ENCODE measurements at regions not wholly inside any gene's neighbourhood (a gene's known extent, or its start where the extent isn't known, plus 50 kb on each side); places are given as distances from the start of the nearest gene placed in this dataset.

DNA sequence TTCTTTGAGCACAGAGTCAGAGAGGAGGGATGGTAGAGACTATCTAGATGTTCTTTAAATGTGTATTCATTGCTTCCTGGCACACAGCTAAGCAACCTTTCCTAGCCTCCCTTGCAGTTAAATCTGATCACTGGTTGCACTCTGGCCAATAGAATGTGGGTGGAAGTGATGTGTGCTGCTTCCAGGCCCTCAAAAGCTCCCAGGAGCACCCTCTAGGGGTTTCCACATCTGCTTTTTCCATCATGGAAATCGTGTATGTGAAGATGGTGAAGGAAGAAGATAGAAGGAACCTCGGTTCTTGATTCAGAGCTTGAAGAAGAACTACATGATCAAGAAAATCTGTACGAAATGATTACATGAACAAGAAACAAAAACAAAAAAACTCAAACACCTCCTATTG is 149.8 kb upstream of the JAG1 start:
- no peaks in the 10 kb centered on the region for H3K4me1 ChIP-seq
- WGBS, 2 donors, result 89% methylated on average over 3 of the region's 3 CpGs
- TF ChIP-seq EP300 (IDR thresholded peaks at IDR 0.05) (no peak), POLR2AphosphoS5 (IDR thresholded peaks at IDR 0.05) (no peak), POLR2A (IDR thresholded peaks at IDR 0.05) (no peak)
- TF ChIP-seq, protein P1, sequence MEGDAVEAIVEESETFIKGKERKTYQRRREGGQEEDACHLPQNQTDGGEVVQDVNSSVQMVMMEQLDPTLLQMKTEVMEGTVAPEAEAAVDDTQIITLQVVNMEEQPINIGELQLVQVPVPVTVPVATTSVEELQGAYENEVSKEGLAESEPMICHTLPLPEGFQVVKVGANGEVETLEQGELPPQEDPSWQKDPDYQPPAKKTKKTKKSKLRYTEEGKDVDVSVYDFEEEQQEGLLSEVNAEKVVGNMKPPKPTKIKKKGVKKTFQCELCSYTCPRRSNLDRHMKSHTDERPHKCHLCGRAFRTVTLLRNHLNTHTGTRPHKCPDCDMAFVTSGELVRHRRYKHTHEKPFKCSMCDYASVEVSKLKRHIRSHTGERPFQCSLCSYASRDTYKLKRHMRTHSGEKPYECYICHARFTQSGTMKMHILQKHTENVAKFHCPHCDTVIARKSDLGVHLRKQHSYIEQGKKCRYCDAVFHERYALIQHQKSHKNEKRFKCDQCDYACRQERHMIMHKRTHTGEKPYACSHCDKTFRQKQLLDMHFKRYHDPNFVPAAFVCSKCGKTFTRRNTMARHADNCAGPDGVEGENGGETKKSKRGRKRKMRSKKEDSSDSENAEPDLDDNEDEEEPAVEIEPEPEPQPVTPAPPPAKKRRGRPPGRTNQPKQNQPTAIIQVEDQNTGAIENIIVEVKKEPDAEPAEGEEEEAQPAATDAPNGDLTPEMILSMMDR (IDR thresholded peaks at IDR 0.05), result no peak

DNA sequence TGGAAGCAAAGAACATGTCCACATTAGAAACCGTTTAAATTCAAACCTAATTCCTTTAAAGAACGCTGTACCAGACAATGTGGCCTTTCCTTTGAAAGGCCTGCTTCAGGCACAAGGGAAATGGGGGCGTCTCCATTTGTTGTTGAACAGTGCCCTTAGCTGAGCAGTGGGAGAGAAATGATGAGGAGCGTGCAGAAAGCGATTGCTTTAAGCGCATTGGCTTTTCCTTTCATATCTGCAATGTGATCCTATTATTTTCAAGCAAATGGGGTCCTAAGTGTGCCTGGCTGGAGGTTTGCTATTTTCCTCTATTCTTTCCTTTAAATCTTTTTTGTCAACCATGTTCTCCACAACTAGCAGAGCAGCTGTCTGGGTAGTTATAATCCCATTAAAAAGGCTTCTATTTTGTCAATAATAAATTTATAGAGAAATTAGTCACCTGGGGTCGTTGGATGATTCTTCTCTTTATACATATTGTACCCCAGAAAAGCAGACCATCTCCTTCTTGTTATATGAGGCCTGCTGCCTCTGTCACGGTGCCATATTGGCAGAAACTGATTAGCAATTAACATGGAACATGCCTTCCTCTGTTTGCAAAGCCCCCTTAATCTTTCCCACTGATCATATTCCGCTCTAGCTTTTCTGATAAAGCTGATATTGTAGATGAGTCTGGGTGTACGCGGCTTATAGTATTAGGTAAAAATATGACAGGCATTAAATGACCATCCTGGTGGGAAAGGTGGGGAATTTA is 151.1 kb upstream of the JAG1 start:
- 87 to 88% methylated on average over 11 of the region's 11 CpGs for WGBS, 2 donors
- intact Hi-C loops (cut with DNase I), result no loop called here
- no peaks in the 10 kb centered on the region for H3K36me3 ChIP-seq
- H3K9me3 ChIP-seq, result no peaks in the 10 kb centered on the region
- DNase-seq, result no peak
- H3K27ac ChIP-seq, result no peak overlapping the region
- TF ChIP-seq POLR2A (IDR thresholded peaks at IDR 0.05) (no peak), EP300 (IDR thresholded peaks at IDR 0.05) (no peak), POLR2AphosphoS5 (IDR thresholded peaks at IDR 0.05) (no peak)
- TF ChIP-seq, protein P1 (IDR thresholded peaks at IDR 0.05), result no peak
- H3K4me1 ChIP-seq, result no peaks in the 10 kb centered on the region
- H3K4me3 ChIP-seq, result no peak overlapping the region
- no peaks in the 10 kb centered on the region for H3K27me3 ChIP-seq

More for the DNA sequence above, 149.8 kb upstream of the JAG1 start:
- H3K9me3 ChIP-seq, result no peaks in the 10 kb centered on the region
- H3K36me3 ChIP-seq, result no peaks in the 10 kb centered on the region
- intact Hi-C loops (cut with DNase I), result no loop called here
- no peak for DNase-seq
- no peaks in the 10 kb centered on the region for H3K27me3 ChIP-seq
- no peak overlapping the region for H3K27ac ChIP-seq
- no peak overlapping the region for H3K4me3 ChIP-seq

DNA sequence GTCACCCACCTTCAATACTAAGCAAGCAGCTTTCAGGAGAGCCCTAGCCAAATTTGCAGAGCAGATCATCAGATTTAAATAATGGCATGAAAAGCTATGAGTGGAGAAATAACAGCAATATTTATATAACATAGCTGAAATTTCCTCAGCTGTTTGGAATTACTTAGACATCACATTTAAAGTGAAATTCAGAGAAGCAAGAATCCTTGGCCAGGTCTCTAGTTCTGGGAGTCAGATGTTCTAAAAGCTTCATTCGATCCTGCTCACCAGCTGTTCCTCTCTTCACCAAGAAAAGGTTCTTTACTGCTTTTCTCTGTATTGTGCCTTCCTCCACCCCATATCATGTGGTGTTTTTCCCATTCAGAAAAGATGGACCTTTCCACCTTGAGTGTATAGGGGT is 152.3 kb upstream of the JAG1 start:
- no peak for DNase-seq
- intact Hi-C loops (cut with DNase I), result no loop called here
- no peak overlapping the region for H3K4me3 ChIP-seq
- H3K27ac ChIP-seq, result no peak overlapping the region
- no peak for TF ChIP-seq POLR2A (IDR thresholded peaks at IDR 0.05)
- no peak for TF ChIP-seq POLR2AphosphoS5 (IDR thresholded peaks at IDR 0.05)
- no peak for TF ChIP-seq EP300 (IDR thresholded peaks at IDR 0.05)
- TF ChIP-seq, protein P1 (IDR thresholded peaks at IDR 0.05), result no peak
- 74 to 91% methylated on average over 1 of the region's 1 CpG for WGBS, 2 donors
- H3K4me1 ChIP-seq, result no peaks in the 10 kb centered on the region
- H3K27me3 ChIP-seq, result no peaks in the 10 kb centered on the region
- no peaks in the 10 kb centered on the region for H3K9me3 ChIP-seq
- H3K36me3 ChIP-seq, result no peaks in the 10 kb centered on the region

DNA sequence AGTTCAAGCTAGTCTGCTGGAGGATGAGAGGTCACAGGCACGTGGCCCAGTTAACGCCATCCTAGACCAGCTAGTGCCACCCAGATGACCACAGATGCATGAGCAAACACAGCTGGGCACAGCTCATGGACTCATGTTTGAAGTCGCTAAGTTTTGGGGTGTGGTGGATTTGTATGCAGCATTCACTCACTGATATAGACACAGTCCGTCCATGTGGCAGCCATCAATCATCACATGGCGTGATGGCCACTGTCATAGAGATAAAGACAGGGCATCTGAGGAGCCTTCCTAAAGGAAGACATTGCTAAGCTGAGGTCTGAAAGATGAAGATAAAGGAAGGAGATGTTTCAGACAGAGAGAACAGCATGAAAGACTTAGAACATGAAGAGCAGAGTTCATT is 154.4 kb upstream of the JAG1 start:
- Histone ChIP-seq H3K4me1 (no peaks in the 10 kb centered on the region), H3K36me3 (no peaks in the 10 kb centered on the region), H3K27me3 (no peaks in the 10 kb centered on the region), H3K4me3 (no peak overlapping the region), H3K9me3 (no peaks in the 10 kb centered on the region), H3K27ac (no peak overlapping the region)
- TF ChIP-seq POLR2A (IDR thresholded peaks at IDR 0.05) (no peak), POLR2AphosphoS5 (IDR thresholded peaks at IDR 0.05) (no peak), EP300 (IDR thresholded peaks at IDR 0.05) (no peak)
- TF ChIP-seq, protein P1 (IDR thresholded peaks at IDR 0.05), result no peak
- 87 to 91% methylated on average over 5 of the region's 5 CpGs for WGBS, 2 donors
- no peak for DNase-seq
- intact Hi-C loops (cut with DNase I), result no loop called here

DNA sequence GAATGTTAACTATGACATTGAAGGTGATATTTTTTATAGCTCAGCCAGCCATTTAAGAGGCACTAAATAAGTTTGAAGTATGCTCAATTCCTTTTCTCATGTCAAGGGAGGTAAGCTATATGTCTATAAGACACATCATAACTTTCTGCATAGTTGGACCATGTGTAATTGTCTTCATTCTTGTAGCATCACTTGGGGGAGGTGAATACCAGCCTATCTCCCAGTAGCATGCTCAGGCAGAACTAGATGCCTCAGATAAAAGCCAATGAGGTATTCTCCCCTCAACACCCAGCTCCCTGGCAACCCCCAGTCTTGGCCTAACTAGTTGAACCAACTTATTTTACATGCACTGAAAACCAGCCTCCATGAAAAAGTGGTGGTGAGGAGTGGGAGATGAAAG is 158.3 kb upstream of the JAG1 start:
- TF ChIP-seq POLR2AphosphoS5 (IDR thresholded peaks at IDR 0.05) (no peak), EP300 (IDR thresholded peaks at IDR 0.05) (no peak), POLR2A (IDR thresholded peaks at IDR 0.05) (no peak)
- TF ChIP-seq, protein P1 (IDR thresholded peaks at IDR 0.05), result no peak
- no peak overlapping the region for H3K4me3 ChIP-seq
- H3K27ac ChIP-seq, result no peak overlapping the region
- no peak for DNase-seq
- no peaks in the 10 kb centered on the region for H3K27me3 ChIP-seq
- H3K9me3 ChIP-seq, result no peaks in the 10 kb centered on the region
- H3K4me1 ChIP-seq, result no peaks in the 10 kb centered on the region
- intact Hi-C loops (cut with DNase I), result no loop called here
- no peaks in the 10 kb centered on the region for H3K36me3 ChIP-seq

Measured in sigmoid colon (tissue), 6 donors.